Transverse colon (tissue), 4 donors: ENCODE measurements at regions not wholly inside any gene's neighbourhood (a gene's known extent, or its start where the extent isn't known, plus 50 kb on each side); places are given as distances from the start of the nearest gene placed in this dataset.

Source experiments
- CTCF ChIP-seq, 5 experiments: fragments of 200-600 bp in 3 of 5; fragments of 450-650 bp in 2 of 5; sonication (generic) in 3 of 5; IDR thresholded peaks; 1 replicate in 2 of 5; 2 replicates in 3 of 5; pipeline ENCODE4 v1.5.1; 2016 to 2017; ENCODE audit warnings: antibody characterized with exemption in 5 of 5, inconsistent platforms in 3 of 5, mild to moderate bottlenecking in 2 of 5, moderate library complexity in 1 of 5
- EP300 ChIP-seq: sonication (generic); formaldehyde crosslinking; IDR thresholded peaks from one replicate; pipeline ENCODE4 v1.6.1; 2017; ENCODE audit warnings: antibody characterized with exemption, low read depth
- POLR2A ChIP-seq: fragments of 450-650 bp; IDR thresholded peaks from one replicate; pipeline ENCODE4 v1.6.1; 2016; ENCODE audit warnings: antibody characterized with exemption, mild to moderate bottlenecking, moderate library complexity
- POLR2AphosphoS5 ChIP-seq, 3 donors: sonication (generic); formaldehyde crosslinking; IDR thresholded peaks; one replicate each; pipeline ENCODE4 v1.6.1; 2016; ENCODE audit warnings: antibody characterized with exemption in 3 of 3

GRCh38 chr11:128174465-128175291, 412.7 kb downstream of the ETS1 start:
- no peak for TF ChIP-seq POLR2AphosphoS5 (IDR thresholded peaks at IDR 0.05)
- TF ChIP-seq CTCF (IDR thresholded peaks at IDR 0.05): no peak
- TF ChIP-seq EP300: no peak
- no peak for TF ChIP-seq POLR2A
